ENCODE measurements at regions not wholly inside any gene's neighbourhood (a gene's known extent, or its start where the extent isn't known, plus 50 kb on each side); places are given as distances from the start of the nearest gene placed in this dataset.
"Not testable (repeated sequence)": the region's sequence is repeated elsewhere in the genome, so short reads cannot be mapped to it uniquely, and the experiment has no call there.

DNA sequence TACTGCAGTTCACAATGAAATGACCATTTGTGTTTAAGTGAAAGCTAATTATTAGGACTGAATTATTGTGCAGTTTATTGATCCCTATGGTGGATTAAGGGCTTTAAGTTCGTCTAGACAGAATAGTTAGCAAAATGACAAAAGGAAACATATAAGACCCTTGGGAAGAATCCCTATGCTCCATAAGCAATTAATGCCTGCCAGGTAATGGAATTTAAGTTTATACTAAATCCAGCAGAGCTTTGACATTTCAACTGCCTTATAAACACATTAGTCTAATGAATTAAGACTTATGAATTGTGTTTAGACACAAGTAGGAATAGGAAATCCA lies 640.0 kb upstream of the ARRDC3 start:
- Mint-ChIP-seq H3K27me3 (no peaks in the 10 kb centered on the region), H3K4me1 (ENCODE audit: low read depth) (peaks cover 5% of the 10 kb centered on the region), H3K27ac (no peak overlapping the region), H3K9me3 (ENCODE audit: low read depth) (no peaks in the 10 kb centered on the region), H3K4me3 (ENCODE audit: low read depth) (no peak overlapping the region), H3K36me3 (ENCODE audit: insufficient read depth) (no peaks in the 10 kb centered on the region)
- no peak for DNase-seq (ENCODE audit: low spot score, unreplicated experiment)
- no peak for TF ChIP-seq CTCF (IDR thresholded peaks at IDR 0.05; ENCODE audit: unreplicated experiment)

GRCh38 chr5:92022415-92023140 lies 639.5 kb upstream of the ARRDC3 start:
- peaks cover 8% of the 10 kb centered on the region for H3K4me1 Mint-ChIP-seq (ENCODE audit: low read depth)
- no peak for TF ChIP-seq CTCF (IDR thresholded peaks at IDR 0.05; ENCODE audit: unreplicated experiment)
- no peaks in the 10 kb centered on the region for H3K27me3 Mint-ChIP-seq
- H3K27ac Mint-ChIP-seq: no peak overlapping the region
- no peaks in the 10 kb centered on the region for H3K36me3 Mint-ChIP-seq (ENCODE audit: insufficient read depth)
- no peak for DNase-seq (ENCODE audit: low spot score, unreplicated experiment)
- H3K4me3 Mint-ChIP-seq (ENCODE audit: low read depth): no peak overlapping the region
- no peaks in the 10 kb centered on the region for H3K9me3 Mint-ChIP-seq (ENCODE audit: low read depth)

DNA sequence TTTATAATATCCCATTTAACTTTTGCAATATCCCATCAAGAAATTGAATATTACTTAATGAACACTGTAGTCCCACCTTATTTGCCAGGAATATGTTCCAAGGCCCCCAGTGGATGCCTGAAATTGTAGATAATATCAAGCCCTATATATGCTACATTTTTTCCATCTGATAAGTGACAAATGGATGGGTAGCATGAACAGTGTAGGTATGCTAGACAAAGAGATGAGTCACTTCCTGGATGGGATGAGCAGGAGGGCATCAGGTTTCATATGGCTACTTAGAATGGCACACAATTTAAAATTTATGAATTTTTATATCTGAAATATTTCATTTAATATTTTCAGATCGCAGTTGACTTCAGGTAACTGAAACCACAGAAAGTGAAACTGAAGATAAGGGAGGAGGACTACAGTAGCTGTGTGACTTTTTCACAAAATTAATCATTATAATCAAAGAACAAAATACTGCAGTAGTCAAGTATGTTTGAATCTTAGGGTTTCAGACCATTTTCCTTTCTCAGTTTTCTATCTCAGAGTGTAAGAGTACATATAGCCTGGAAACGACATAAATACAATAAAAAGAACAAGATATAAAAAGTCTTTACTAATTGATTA lies 636.4 kb upstream of the ARRDC3 start:
- Mint-ChIP-seq H3K27me3 (no peaks in the 10 kb centered on the region), H3K4me1 (ENCODE audit: low read depth) (peaks cover 8% of the 10 kb centered on the region), H3K27ac (no peak overlapping the region), H3K9me3 (ENCODE audit: low read depth) (no peaks in the 10 kb centered on the region), H3K36me3 (ENCODE audit: insufficient read depth) (no peaks in the 10 kb centered on the region), H3K4me3 (ENCODE audit: low read depth) (no peak overlapping the region)
- no peak for DNase-seq (ENCODE audit: low spot score, unreplicated experiment)
- TF ChIP-seq CTCF (IDR thresholded peaks at IDR 0.05; ENCODE audit: unreplicated experiment): no peak

DNA sequence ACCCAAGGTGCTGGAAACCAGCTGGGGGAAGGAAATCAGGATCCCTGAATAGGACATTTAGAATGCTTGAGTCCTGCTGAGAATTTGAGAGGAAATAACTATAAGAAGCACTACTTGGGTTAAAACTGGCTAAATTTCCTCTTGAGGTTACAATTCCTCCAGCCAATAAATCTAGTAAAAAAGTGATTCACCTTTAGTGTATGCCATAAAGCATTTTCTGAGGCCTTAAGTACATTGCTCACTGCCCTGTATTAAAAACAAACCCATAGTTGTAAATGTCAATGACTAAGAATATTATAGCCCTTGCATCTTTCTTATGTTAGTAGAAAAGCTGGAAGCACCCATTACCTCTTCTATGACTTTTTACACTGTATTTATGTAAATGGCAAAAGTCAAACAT lies 634.7 kb upstream of the ARRDC3 start:
- TF ChIP-seq CTCF (IDR thresholded peaks at IDR 0.05; ENCODE audit: unreplicated experiment): no peak
- Mint-ChIP-seq H3K4me1 (ENCODE audit: low read depth) (peaks cover 4% of the 10 kb centered on the region), H3K36me3 (ENCODE audit: insufficient read depth) (no peaks in the 10 kb centered on the region), H3K9me3 (ENCODE audit: low read depth) (no peaks in the 10 kb centered on the region), H3K27me3 (no peaks in the 10 kb centered on the region), H3K27ac (no peak overlapping the region), H3K4me3 (ENCODE audit: low read depth) (no peak overlapping the region)
- DNase-seq (ENCODE audit: low spot score, unreplicated experiment): no peak

- not testable (repeated sequence) for H3K27me3 Mint-ChIP-seq; H3K4me3 Mint-ChIP-seq (ENCODE audit: low read depth); H3K9me3 Mint-ChIP-seq (ENCODE audit: low read depth); H3K36me3 Mint-ChIP-seq (ENCODE audit: insufficient read depth); H3K4me1 Mint-ChIP-seq (ENCODE audit: low read depth); DNase-seq (ENCODE audit: low spot score, unreplicated experiment); H3K27ac Mint-ChIP-seq
Observed at GRCh38 chr5:92011845-92012244, 628.7 kb upstream of the ARRDC3 start.

- Mint-ChIP-seq H3K4me1 (ENCODE audit: low read depth) (peaks cover 25% of the 10 kb centered on the region), H3K27me3 (no peaks in the 10 kb centered on the region), H3K36me3 (ENCODE audit: insufficient read depth) (no peaks in the 10 kb centered on the region), H3K4me3 (ENCODE audit: low read depth) (no peak overlapping the region), H3K9me3 (ENCODE audit: low read depth) (no peaks in the 10 kb centered on the region), H3K27ac (no peak overlapping the region)
- no peak for TF ChIP-seq CTCF (IDR thresholded peaks at IDR 0.05; ENCODE audit: unreplicated experiment)
- no peak for DNase-seq (ENCODE audit: low spot score, unreplicated experiment)
Observed at GRCh38 chr5:92003806-92004205, 620.7 kb upstream of the ARRDC3 start.
